ENCODE measurements at regions not wholly inside any gene's neighbourhood (a gene's known extent, or its start where the extent isn't known, plus 50 kb on each side); places are given as distances from the start of the nearest gene placed in this dataset.

GRCh38 chr5:135085936-135086725 is 52.1 kb upstream of the PITX1 start:
- FAIRE-seq (no peak), DNase-seq (ENCODE audit: low read depth, low spot score) (no peak)
- H3K9me3 ChIP-seq (ENCODE audit: control insufficient read depth, low read depth, low read length) = no peaks in the 10 kb centered on the region
- H3K4me3 ChIP-seq (ENCODE audit: control insufficient read depth in 2 of 3, extremely low read depth in 1 of 3, insufficient read depth in 2 of 3, low read depth in 1 of 3, low read length in 3 of 3) = no peak overlapping the region
- no peak overlapping the region for H3K9ac ChIP-seq (ENCODE audit: control insufficient read depth, extremely low read depth, insufficient read depth, low read length)
- dilution Hi-C loops (cut with MboI; ENCODE audit: extremely low pct_ligation_motif_present, low sequenced_read_pairs) = no loop called here
- H3K79me2 ChIP-seq (ENCODE audit: control insufficient read depth, insufficient read depth, low read length) = no peaks in the 10 kb centered on the region
- no peaks in the 10 kb centered on the region for H4K20me1 ChIP-seq (ENCODE audit: control insufficient read depth, extremely low read depth, insufficient read depth, low read length)
- H2AFZ ChIP-seq (ENCODE audit: control insufficient read depth, low read length) = no peak overlapping the region
- H3K27me3 ChIP-seq (ENCODE audit: control insufficient read depth, extremely low read depth, insufficient read depth, low read length) = peaks cover 6% of the 10 kb centered on the region
- peak overlapping the region; percentile 3 for H3K4me2 ChIP-seq (ENCODE audit: control insufficient read depth, extremely low read depth, insufficient read depth, low read depth, low read length)
- no peaks in the 10 kb centered on the region for H3K4me1 ChIP-seq (ENCODE audit: control insufficient read depth, extremely low read depth, insufficient read depth, low read length)
- no peak for TF ChIP-seq CTCF (optimal IDR thresholded peaks at IDR 0.05 in 1 of 3, IDR thresholded peaks at IDR 0.05 in 1 of 3, conservative IDR thresholded peaks at IDR 0.05 in 1 of 3; ENCODE audit: extremely low read depth in 1 of 3, insufficient read depth in 2 of 3, low read length in 3 of 3)
- no peak for TF ChIP-seq EZH2 (IDR thresholded peaks at IDR 0.05; ENCODE audit: low read length)
- no peak overlapping the region for H3K27ac ChIP-seq (ENCODE audit: control insufficient read depth, insufficient read depth, low read length)
- H3K36me3 ChIP-seq (ENCODE audit: control insufficient read depth in 2 of 2, extremely low read depth in 1 of 2, insufficient read depth in 2 of 2, low read length in 2 of 2) = no peaks in the 10 kb centered on the region
- H3K9me1 ChIP-seq (ENCODE audit: control insufficient read depth, extremely low read depth, insufficient read depth, low read length) = no peaks in the 10 kb centered on the region

- Histone ChIP-seq H3K9me3 (ENCODE audit: control insufficient read depth, low read depth, low read length) (no peaks in the 10 kb centered on the region), H3K4me3 (ENCODE audit: control insufficient read depth in 2 of 3, extremely low read depth in 1 of 3, insufficient read depth in 2 of 3, low read depth in 1 of 3, low read length in 3 of 3) (no peak overlapping the region), H3K27ac (ENCODE audit: control insufficient read depth, insufficient read depth, low read length) (no peak overlapping the region), H3K27me3 (ENCODE audit: control insufficient read depth, extremely low read depth, insufficient read depth, low read length) (peaks cover 6% of the 10 kb centered on the region), H4K20me1 (ENCODE audit: control insufficient read depth, extremely low read depth, insufficient read depth, low read length) (no peaks in the 10 kb centered on the region), H3K9ac (ENCODE audit: control insufficient read depth, extremely low read depth, insufficient read depth, low read length) (no peak overlapping the region), H3K4me2 (ENCODE audit: control insufficient read depth, extremely low read depth, insufficient read depth, low read depth, low read length) (peak overlapping the region; percentile 3), H3K79me2 (ENCODE audit: control insufficient read depth, insufficient read depth, low read length) (no peaks in the 10 kb centered on the region), H3K4me1 (ENCODE audit: control insufficient read depth, extremely low read depth, insufficient read depth, low read length) (no peaks in the 10 kb centered on the region), H3K36me3 (ENCODE audit: control insufficient read depth in 2 of 2, extremely low read depth in 1 of 2, insufficient read depth in 2 of 2, low read length in 2 of 2) (no peaks in the 10 kb centered on the region), H3K9me1 (ENCODE audit: control insufficient read depth, extremely low read depth, insufficient read depth, low read length) (no peaks in the 10 kb centered on the region), H2AFZ (ENCODE audit: control insufficient read depth, low read length) (no peak overlapping the region)
- TF ChIP-seq CTCF (optimal IDR thresholded peaks at IDR 0.05 in 1 of 3, IDR thresholded peaks at IDR 0.05 in 1 of 3, conservative IDR thresholded peaks at IDR 0.05 in 1 of 3; ENCODE audit: extremely low read depth in 1 of 3, insufficient read depth in 2 of 3, low read length in 3 of 3) (no peak), EZH2 (IDR thresholded peaks at IDR 0.05; ENCODE audit: low read length) (no peak)
- dilution Hi-C loops (cut with MboI; ENCODE audit: extremely low pct_ligation_motif_present, low sequenced_read_pairs) = no loop called here
- FAIRE-seq (no peak), DNase-seq (ENCODE audit: low read depth, low spot score) (no peak)
Observed at GRCh38 chr5:135085133-135085935, 51.3 kb upstream of the PITX1 start.
